Mucosa of descending colon (tissue), 3 donors: ENCODE measurements at regions not wholly inside any gene's neighbourhood (a gene's known extent, or its start where the extent isn't known, plus 50 kb on each side); places are given as distances from the start of the nearest gene placed in this dataset.

Experiments
- ATAC-seq: fragments of 200-7000 bp; cut with Tn5 transposase; one replicate; pipeline ENCODE4 v1.9.1; 2020; ENCODE audit warnings: mild to moderate bottlenecking, moderate library complexity
- DNase-seq, 3 donors: peaks; one replicate each; pipeline ENCODE4 v3.0.0-alpha.2; 2020
- H3K36me3 ChIP-seq: fragments of 200-600 bp; one replicate; pipeline ENCODE4 v1.8.0; 2021; ENCODE audit warnings: low read depth, mild to moderate bottlenecking
- H3K4me1 ChIP-seq: fragments of 200-600 bp; one replicate; pipeline ENCODE4 v1.8.0; 2021; ENCODE audit warnings: low read depth, mild to moderate bottlenecking
- H3K4me3 ChIP-seq: fragments of 200-600 bp; one replicate; pipeline ENCODE4 v1.8.0; 2021; ENCODE audit warnings: mild to moderate bottlenecking
- H3K9me3 ChIP-seq: fragments of 200-600 bp; one replicate; pipeline ENCODE4 v1.8.0; 2021; ENCODE audit warnings: mild to moderate bottlenecking
- CTCF ChIP-seq: fragments of 200-600 bp; IDR thresholded peaks from one replicate; pipeline ENCODE4 v1.8.0; 2022; ENCODE audit warnings: antibody characterized with exemption, mild to moderate bottlenecking
- intact Hi-C, 2 donors: fragments of 100-400 bp; cut with DNase I in 1 of 2; cut with micrococcal nuclease in 1 of 2; formaldehyde crosslinking; loops; one replicate each; pipeline versions ENCODE4 v1.11.0 to v1.11.1; 2022; cut with DNase I, micrococcal nuclease
- donor health status: DM: no; HTN: no; CAD: no; lungs with moderate emphysema.
- donor health status: DM: no; HTN: no; CAD: no.
- donor health status: DM: no; HTN: yes; CAD: no.

- ATAC-seq = no peak
Measured at GRCh38 chr2:48901015-48901343, 145.5 kb upstream of the LHCGR start.

GRCh38 chr2:48900321-48901014 lies 144.9 kb upstream of the LHCGR start:
- Histone ChIP-seq H3K9me3 (no peaks in the 10 kb centered on the region), H3K36me3 (no peaks in the 10 kb centered on the region), H3K4me3 (no peak overlapping the region), H3K4me1 (no peaks in the 10 kb centered on the region)
- TF ChIP-seq CTCF = no peak
- intact Hi-C loops = no loop called here
- no peak for DNase-seq
- no peak for ATAC-seq

More at GRCh38 chr2:48901015-48901343, 145.5 kb upstream of the LHCGR start:
- H3K9me3 ChIP-seq = no peaks in the 10 kb centered on the region
- no peak for DNase-seq
- intact Hi-C loops = no loop called here
- no peak overlapping the region for H3K4me3 ChIP-seq
- no peak for TF ChIP-seq CTCF
- H3K36me3 ChIP-seq = no peaks in the 10 kb centered on the region
- no peaks in the 10 kb centered on the region for H3K4me1 ChIP-seq

GRCh38 chr2:48896870-48897269 lies 141.3 kb upstream of the LHCGR start:
- Histone ChIP-seq H3K4me3 (no peak overlapping the region), H3K4me1 (no peaks in the 10 kb centered on the region), H3K9me3 (no peaks in the 10 kb centered on the region), H3K36me3 (no peaks in the 10 kb centered on the region)
- ATAC-seq (no peak), DNase-seq (no peak)
- no peak for TF ChIP-seq CTCF
- intact Hi-C loops = no loop called here

- no peak for DNase-seq
- TF ChIP-seq CTCF = no peak
- no peak for ATAC-seq
- Histone ChIP-seq H3K36me3 (no peaks in the 10 kb centered on the region), H3K4me3 (no peak overlapping the region), H3K4me1 (no peaks in the 10 kb centered on the region), H3K9me3 (no peaks in the 10 kb centered on the region)
- intact Hi-C loops = no loop called here
Measured at GRCh38 chr2:48890454-48891131, 135.1 kb upstream of the LHCGR start.

GRCh38 chr2:48888066-48888465 lies 132.5 kb upstream of the LHCGR start:
- intact Hi-C loops = no loop called here
- no peaks in the 10 kb centered on the region for H3K4me1 ChIP-seq
- no peaks in the 10 kb centered on the region for H3K36me3 ChIP-seq
- no peak for TF ChIP-seq CTCF
- DNase-seq (no peak), ATAC-seq (no peak)
- H3K4me3 ChIP-seq = no peak overlapping the region
- H3K9me3 ChIP-seq = no peaks in the 10 kb centered on the region
